Stimulated activated CD4-positive, alpha-beta T cell treated with anti-CD3 and anti-CD28 coated beads, Interleukin-12 subunit alpha, Interleukin-12 subunit beta, amount 100 ng/mL, for 48 hours (primary cell): ENCODE measurements at regions not wholly inside any gene's neighbourhood (a gene's known extent, or its start where the extent isn't known, plus 50 kb on each side); places are given as distances from the start of the nearest gene placed in this dataset.
A peak's percentile ranks its signal among the peaks of the same experiment; 100 is the strongest.

Source experiments
- DNase-seq, 3 donors: peaks; one replicate each; pipeline ENCODE4 v3.0.0-alpha.2; 2020; ENCODE audit warnings: low read depth in 2 of 3, low spot score in 1 of 3

GRCh38 chr1:59046730-59047157 lies 250.2 kb upstream of the FGGY start:
- peak; percentile 15 to 28 (median 17) for DNase-seq

DNA sequence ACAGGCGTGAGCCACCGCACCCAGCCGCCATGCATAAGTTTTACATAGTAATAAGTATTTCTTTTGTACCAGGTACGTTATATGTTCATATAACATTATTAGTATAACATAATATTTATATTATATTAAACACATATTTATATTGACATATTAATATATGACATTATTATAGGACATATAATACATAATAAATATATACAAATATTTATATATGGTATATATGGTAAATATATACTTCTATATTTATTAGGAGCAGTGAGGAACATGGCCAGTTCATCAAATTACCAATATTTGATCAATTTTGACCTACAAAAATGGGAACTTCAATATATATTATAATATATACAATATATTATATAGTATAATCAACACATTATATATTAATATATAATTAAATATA lies 245.9 kb upstream of the FGGY start:
- no peak for DNase-seq

DNA sequence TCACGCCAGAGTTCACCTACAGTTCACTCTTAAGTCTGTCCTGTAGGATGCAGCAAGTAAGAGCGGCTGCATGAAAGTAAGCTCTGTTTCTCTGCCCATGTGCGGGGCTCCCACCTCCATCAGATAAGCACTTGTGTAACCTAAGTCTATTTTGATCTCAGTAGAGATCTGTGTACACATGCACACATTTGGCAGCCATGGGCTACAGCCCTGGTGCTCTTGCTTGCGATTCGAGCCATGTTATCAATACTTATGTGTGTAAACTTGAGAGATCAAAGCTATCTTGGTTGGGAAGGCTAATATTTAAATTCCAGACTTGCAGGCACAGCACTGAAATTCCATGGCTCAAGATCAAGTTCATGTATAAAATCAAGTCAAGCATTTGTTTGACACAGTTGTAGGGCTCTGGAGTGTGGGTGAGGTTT lies 244.7 kb upstream of the FGGY start:
- no peak for DNase-seq

DNA sequence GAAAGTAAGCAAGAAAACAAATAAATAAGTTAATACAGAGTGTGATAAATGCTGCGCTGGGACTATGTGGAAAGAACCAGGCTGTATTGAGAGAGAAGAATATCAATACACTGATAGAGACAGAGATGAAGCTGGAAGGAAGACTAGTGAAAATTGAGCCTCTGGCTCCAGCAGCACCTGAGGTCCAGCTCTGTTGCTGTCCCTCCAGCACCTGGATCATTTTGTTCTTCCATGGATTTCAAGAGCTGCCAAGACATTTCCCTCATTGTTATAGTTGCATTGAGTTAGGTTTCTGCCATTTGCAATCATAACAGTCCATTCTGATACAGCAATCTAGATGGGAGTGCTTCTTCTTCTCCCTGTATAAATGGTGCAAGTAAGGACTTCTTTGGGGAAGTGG lies 242.7 kb upstream of the FGGY start:
- DNase-seq = no peak

DNA sequence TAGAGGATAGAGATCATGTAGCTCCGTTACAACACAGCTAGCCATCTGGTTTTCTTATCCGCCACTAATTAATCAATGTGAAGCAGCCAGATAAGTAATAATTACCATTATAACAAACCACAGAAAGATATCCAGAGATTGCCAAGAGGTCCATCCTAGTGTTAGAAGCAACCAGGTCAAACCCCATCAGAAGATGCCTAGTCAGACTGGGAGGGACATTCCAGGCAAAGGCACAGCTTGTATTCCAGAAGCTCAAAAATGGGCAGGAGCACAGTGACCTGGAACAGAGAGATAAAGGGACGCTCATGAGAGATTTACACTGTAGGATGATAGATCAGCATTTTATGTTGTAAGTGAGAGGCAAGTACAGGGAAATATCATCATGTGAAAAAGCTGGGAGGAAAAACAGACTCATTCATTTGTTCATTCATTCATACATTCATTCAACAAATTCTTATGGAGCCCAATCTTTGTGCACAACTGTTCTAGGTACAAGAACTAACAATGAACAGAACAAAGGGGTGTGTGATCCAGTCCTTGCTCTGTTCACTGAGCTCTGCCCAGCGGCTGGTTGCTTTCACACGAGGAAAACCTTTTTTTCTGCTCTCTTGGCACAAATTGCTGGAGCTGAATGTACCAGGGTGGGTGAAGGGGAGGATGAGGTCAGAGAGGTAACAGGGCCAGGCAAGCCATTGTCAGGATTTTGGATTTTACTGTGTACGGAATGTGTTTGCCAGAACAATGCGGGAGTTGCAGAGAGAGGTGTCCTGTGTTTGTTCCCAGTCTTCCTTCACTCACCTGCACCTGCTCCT lies 240.8 kb upstream of the FGGY start:
- no peak for DNase-seq

DNA sequence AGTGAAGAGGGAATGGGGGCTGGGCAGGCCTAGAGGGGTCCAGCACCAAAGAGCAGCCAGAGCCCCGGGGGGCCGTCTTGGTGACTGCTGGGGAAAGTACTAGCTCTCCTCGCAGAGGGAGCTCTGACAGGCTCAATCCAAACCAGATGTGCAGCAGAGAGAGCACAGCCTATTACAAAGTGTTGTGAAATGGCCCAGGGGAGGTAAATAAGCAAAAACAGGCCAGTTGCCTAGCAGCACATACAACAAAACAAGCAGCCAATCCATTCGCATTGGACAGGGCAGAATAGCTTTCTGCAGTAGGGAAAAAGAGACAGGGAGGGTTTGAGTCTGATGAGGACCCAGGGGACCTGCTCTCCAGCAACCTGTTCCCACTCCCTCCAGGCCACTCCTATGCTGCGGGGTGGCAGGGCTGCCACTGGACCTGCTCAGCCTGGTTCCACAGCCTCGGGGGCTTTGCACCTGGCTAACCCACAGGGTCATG lies 239.6 kb upstream of the FGGY start:
- no peak for DNase-seq

- DNase-seq = no peak
Observed at GRCh38 chr1:59057796-59058195, 239.1 kb upstream of the FGGY start.

DNA sequence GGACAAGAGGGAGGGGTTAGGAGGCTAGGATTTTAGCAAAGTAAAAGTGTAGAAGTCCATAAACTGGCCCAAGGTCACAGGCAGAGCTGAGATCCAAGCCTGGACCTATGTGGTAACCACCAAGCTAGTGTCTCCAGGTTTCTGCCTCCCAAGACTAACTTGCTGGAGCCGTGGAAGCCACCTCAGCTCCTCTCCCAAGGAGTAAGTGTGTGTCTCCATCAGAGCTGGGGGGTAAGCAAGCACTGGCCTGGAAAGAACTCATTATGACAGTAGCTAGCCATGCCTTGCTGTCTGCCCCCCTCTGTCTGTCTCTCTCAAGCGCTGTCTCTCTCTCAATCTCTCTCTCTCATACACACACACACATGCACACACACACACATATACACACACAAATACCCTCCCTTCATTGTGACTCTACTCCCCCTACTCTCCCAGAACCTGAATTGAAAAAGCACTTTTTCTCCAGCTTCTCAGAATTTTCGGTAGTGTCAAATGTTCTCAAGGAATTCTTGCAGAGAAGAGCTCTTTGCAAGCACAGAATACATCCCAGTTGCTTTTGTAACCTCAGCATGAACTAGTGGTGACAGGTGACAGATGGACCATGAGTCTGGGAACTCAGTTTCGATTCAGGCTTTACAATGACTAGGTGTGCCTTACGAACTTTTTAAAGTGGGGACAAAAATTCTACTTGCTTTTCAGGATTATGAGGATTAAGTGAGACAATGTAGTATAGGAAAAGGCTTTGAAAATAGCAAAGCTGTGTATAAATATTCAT lies 238.0 kb upstream of the FGGY start:
- no peak for DNase-seq

DNA sequence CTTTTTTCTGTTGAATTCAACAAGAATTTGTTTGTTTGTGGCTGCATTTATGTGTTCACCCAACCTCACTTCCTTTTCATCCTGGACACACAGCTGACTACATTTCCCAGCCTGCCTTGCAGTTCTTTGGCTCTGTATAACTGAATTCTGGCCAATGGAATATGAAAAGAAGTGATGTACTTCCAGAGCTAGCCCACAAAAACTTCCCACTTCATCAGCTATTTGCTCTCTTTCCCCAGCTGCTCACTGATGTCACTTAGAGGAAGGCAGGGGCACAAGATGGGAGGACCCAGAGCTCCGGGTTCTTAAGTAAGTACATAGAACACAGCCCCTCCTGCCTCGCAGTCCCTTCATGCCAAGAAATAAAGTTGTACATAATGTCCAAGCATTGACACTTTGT lies 235.0 kb upstream of the FGGY start:
- DNase-seq = no peak

DNA sequence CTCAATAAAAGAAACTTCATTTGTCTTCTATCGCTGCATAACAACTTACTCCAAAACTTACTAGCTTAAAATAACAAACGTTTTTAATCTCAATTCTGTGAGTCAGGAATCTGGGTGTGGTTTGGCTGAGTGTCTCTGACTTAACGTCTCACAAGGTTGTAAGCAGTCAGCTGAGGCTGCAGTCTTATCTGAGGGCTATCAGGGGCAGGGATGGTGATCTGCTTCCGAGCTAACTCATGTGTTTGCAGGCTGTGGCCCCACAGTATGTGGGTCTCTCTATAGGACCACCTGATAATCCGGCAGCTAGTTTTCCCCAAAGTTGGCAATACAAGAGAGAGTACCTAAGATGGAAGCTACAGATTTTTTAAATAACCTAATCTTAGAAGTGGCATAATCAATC lies 234.2 kb upstream of the FGGY start:
- DNase-seq = no peak

DNA sequence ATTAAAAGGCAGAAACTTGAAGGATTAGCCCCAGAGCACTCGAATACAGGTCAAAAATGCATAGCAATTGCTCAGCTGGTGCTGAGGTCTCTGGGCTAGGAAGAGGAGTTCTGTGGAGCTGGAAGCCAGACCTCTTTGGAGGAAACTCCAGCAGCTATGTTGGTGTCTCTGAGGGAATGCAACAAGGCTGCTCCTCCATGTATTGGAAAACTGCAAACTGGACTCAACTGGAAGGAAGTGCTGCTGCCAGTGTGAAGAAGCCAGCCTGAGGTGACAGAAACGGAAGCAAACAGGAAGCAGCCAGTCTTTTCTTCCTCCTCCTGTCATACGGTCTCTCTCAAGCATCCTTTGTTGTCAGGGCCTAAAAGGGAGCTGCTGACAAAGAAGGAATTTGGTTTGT lies 233.4 kb upstream of the FGGY start:
- no peak for DNase-seq

DNA sequence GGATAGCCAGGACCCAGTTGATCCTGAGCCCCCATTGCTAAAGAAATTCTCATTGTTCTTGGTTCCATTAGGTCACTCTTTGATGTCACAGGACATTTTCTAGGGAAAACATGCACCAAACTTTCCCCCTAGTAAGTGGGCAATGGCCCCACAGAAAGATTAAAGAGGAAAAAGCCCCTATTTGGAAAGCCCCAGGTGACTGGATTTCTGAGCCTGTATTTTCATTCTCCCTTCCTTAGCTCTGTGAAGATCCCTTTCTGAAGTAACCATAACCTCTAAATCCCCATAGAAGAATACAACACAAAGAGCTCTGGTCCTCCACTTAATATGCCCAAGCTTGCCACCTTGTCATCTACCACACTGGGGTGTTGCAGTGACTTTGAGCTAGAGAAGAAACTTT lies 232.3 kb upstream of the FGGY start:
- DNase-seq = no peak

- no peak for DNase-seq
Observed at GRCh38 chr1:59066236-59066635, 230.7 kb upstream of the FGGY start.

GRCh38 chr1:59070610-59071009 lies 226.3 kb upstream of the FGGY start:
- no peak for DNase-seq

- DNase-seq = peak in 1 of 3 donors; percentile 13
Observed at GRCh38 chr1:59071289-59071688, 225.6 kb upstream of the FGGY start.

- no peak for DNase-seq
Observed at GRCh38 chr1:59071876-59072582, 224.9 kb upstream of the FGGY start.

DNA sequence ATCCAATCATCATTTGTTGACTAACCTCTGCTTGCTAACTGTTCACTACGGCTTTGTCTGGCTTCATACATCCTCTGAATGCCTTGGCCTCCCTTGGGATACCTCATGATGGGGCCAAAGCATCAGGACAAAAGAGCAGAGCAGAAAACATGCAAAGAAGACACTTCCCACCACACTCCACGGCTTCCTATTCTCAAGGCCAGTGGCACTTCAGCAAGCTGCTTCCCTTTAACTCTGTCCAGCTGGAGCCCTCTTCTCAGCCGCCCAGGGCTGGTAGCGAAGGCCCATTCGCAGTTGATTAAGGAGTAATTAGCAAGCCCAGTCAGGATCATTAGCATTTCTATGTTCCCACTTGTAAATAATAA lies 224.3 kb upstream of the FGGY start:
- DNase-seq = no peak

DNA sequence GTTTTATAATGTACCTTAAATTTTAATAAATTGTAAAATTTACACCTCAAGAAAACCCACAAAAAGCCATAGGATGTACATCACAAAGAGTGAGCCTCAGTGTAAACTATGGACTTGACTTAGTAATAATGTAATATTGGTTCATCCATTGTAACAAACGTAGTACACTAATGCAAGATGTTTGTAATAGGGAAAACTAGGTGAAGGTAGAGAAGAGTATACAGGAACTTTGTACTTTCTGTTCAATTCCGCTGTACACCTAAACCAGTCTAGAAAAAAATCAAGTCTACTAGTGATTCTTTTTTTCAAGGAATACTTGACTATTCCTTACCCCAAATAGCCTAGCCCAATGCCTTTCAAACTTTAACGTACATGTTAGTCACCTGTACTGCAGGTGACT lies 222.3 kb upstream of the FGGY start:
- no peak for DNase-seq

DNA sequence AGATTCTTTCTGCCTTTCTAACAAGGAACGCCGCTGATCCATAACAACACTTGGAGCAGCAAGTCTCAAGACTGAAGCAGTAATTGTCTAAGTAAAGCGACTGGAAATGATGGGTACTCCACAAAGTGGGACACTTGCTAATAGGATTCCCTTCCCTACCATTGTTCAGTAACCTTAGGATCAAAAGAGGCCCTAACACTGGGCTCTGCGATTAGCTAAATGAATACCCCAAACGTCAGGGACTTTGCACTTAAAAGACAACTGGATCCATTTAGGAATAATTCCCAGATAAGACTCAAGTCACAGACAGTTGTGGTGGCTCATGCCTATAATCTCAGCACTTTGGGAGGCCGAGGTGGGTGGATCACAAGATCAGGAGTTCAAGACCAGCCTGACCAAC lies 221.9 kb upstream of the FGGY start:
- DNase-seq = no peak

- DNase-seq = no peak
Observed at GRCh38 chr1:59076612-59077011, 220.3 kb upstream of the FGGY start.

GRCh38 chr1:59077466-59078069 lies 219.3 kb upstream of the FGGY start:
- no peak for DNase-seq
